ENCODE measurements at regions not wholly inside any gene's neighbourhood (a gene's known extent, or its start where the extent isn't known, plus 50 kb on each side); places are given as distances from the start of the nearest gene placed in this dataset.

- Histone ChIP-seq H3K9me3 (peaks cover 0 to 18% (median 3%) of the 10 kb centered on the region in 4 donors), H3K36me3 (no peaks in the 10 kb centered on the region), H3K27ac (no peak overlapping the region), H3K27me3 (peaks cover 0 to 40% (median 0%) of the 10 kb centered on the region in 3 donors), H3K4me3 (no peak overlapping the region), H3K4me1 (no peaks in the 10 kb centered on the region)
- DNase-seq = no peak
- TF ChIP-seq CTCF (IDR thresholded peaks at IDR 0.05) (no peak), EP300 (IDR thresholded peaks at IDR 0.05) (no peak), POLR2A (IDR thresholded peaks at IDR 0.05) (no peak), POLR2AphosphoS5 (IDR thresholded peaks at IDR 0.05) (no peak)
- intact Hi-C loops (cut with DNase I; ENCODE audit: low total_unique reads) = no loop called here
- WGBS, 5 donors = 56 to 95% (median 84%) methylated on average over 7 of the region's 7 CpGs
These were observed 433.4 kb downstream of the BRD1 start for GRCh38 chr22:49394116-49394785.

GRCh38 chr22:49393526-49393925 is 434.1 kb downstream of the BRD1 start:
- TF ChIP-seq POLR2A (IDR thresholded peaks at IDR 0.05) (no peak), CTCF (IDR thresholded peaks at IDR 0.05) (no peak), EP300 (IDR thresholded peaks at IDR 0.05) (no peak), POLR2AphosphoS5 (IDR thresholded peaks at IDR 0.05) (no peak)
- Histone ChIP-seq H3K4me3 (no peak overlapping the region), H3K4me1 (no peaks in the 10 kb centered on the region), H3K9me3 (peaks cover 0 to 18% (median 5%) of the 10 kb centered on the region in 4 donors), H3K36me3 (no peaks in the 10 kb centered on the region), H3K27ac (no peak overlapping the region), H3K27me3 (peaks cover 0 to 40% (median 0%) of the 10 kb centered on the region in 3 donors)
- DNase-seq = no peak
- intact Hi-C loops (cut with DNase I; ENCODE audit: low total_unique reads) = no loop called here
- 78 to 92% (median 86%) methylated on average over 7 of the region's 7 CpGs for WGBS, 5 donors

GRCh38 chr22:49392841-49393510 is 434.7 kb downstream of the BRD1 start:
- H3K27me3 ChIP-seq = peaks cover 0 to 40% (median 0%) of the 10 kb centered on the region in 3 donors
- no peak overlapping the region for H3K27ac ChIP-seq
- intact Hi-C loops (cut with DNase I; ENCODE audit: low total_unique reads) = no loop called here
- no peaks in the 10 kb centered on the region for H3K36me3 ChIP-seq
- no peak for TF ChIP-seq EP300 (IDR thresholded peaks at IDR 0.05)
- TF ChIP-seq POLR2A (IDR thresholded peaks at IDR 0.05) = no peak
- H3K4me1 ChIP-seq = no peaks in the 10 kb centered on the region
- no peak overlapping the region for H3K4me3 ChIP-seq
- WGBS, 5 donors = 66 to 78% (median 69%) methylated on average over 12 of the region's 12 CpGs
- no peak for DNase-seq
- peaks cover 0 to 18% (median 6%) of the 10 kb centered on the region in 4 donors for H3K9me3 ChIP-seq

GRCh38 chr22:49392247-49392646 is 435.4 kb downstream of the BRD1 start:
- peaks cover 0 to 18% (median 6%) of the 10 kb centered on the region in 4 donors for H3K9me3 ChIP-seq
- no peak for DNase-seq
- no peak overlapping the region for H3K4me3 ChIP-seq
- 75 to 88% (median 80%) methylated on average over 5 to 6 of the region's 6 CpGs for WGBS, 5 donors
- no peaks in the 10 kb centered on the region for H3K4me1 ChIP-seq
- no peaks in the 10 kb centered on the region for H3K36me3 ChIP-seq
- intact Hi-C loops (cut with DNase I; ENCODE audit: low total_unique reads) = no loop called here
- no peak overlapping the region for H3K27ac ChIP-seq
- TF ChIP-seq EP300 (IDR thresholded peaks at IDR 0.05) = no peak
- no peak for TF ChIP-seq POLR2AphosphoS5 (IDR thresholded peaks at IDR 0.05)
- no peak for TF ChIP-seq CTCF (IDR thresholded peaks at IDR 0.05)
- TF ChIP-seq POLR2A (IDR thresholded peaks at IDR 0.05) = no peak
- peaks cover 0 to 40% (median 0%) of the 10 kb centered on the region in 3 donors for H3K27me3 ChIP-seq
